ENCODE measurements at regions not wholly inside any gene's neighbourhood (a gene's known extent, or its start where the extent isn't known, plus 50 kb on each side); places are given as distances from the start of the nearest gene placed in this dataset.

DNA sequence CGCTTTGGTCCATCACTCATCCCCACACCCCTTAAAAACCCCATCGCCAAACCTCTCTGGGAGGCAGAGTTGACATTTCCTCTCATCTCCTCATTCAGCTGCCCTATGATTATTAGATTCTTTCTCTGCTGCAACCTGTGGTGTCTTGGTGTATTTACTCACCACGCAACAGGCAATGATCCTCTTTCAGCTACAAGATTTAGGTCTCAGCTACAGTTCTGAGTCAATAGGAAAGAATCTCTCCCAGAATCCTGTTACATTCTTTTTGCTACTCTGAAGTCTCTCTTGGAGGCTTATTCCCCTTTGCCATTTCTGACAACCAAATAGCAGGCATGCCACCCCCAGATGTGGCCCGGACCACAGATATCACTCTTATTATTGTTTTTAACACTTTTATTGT, 468.3 kb upstream of the GYPC start:
- Histone ChIP-seq H3K79me2 (ENCODE audit: insufficient read depth, low read length) (no peaks in the 10 kb centered on the region), H3K9ac (ENCODE audit: insufficient read depth, low read depth, low read length) (no peak overlapping the region), H3K4me1 (ENCODE audit: insufficient read depth, low read length) (no peaks in the 10 kb centered on the region), H3K4me2 (ENCODE audit: low read depth, low read length) (no peak overlapping the region), H3K9me3 (ENCODE audit: low read length) (peaks cover 9% of the 10 kb centered on the region; the same call in 1 of the 2 replicates), H3K27me3 (ENCODE audit: control insufficient read depth in 1 of 2, insufficient read depth in 2 of 2, low read length in 2 of 2) (no peaks in the 10 kb centered on the region), H3K27ac (ENCODE audit: extremely low read length, insufficient read depth, low read length) (no peak overlapping the region), H3K4me3 (replicated peaks in 1 of 3; ENCODE audit: insufficient read depth in 1 of 3, low read depth in 2 of 3, low read length in 3 of 3) (no peak overlapping the region), H4K20me1 (ENCODE audit: insufficient read depth, low read length) (no peaks in the 10 kb centered on the region), H3K36me3 (replicated peaks in 1 of 2; ENCODE audit: control insufficient read depth in 1 of 2, insufficient read depth in 2 of 2, low read length in 2 of 2) (no peaks in the 10 kb centered on the region), H2AFZ (ENCODE audit: low read length) (no peak overlapping the region)
- ATAC-seq (no peak), DNase-seq (ENCODE audit: low spot score) (no peak), FAIRE-seq (no peak)
- intact Hi-C loops (cut with micrococcal nuclease; ENCODE audit: unreplicated experiment) (no loop called here), in situ Hi-C loops (cut with HindIII; ENCODE audit: extremely low pct_ligation_motif_present, low pct_unique_long_range_greater_than_20kb) (no loop called here)
- no TSS peak for BruUV-seq (replicated peaks)
- POLR2A ChIA-PET: no interaction called here
- no peak for TF ChIP-seq JUND (CRISPR knock-in tag; IDR thresholded peaks at IDR 0.05)
- TF ChIP-seq MLLT10 (CRISPR knock-in tag; IDR thresholded peaks at IDR 0.05): no peak
- no peak for TF ChIP-seq HMGA1 (CRISPR knock-in tag; conservative IDR thresholded peaks at IDR 0.05)
- no peak for TF ChIP-seq CEBPG (CRISPR knock-in tag; IDR thresholded peaks at IDR 0.05)
- no peak for TF ChIP-seq FOXC1 (CRISPR knock-in tag; IDR thresholded peaks at IDR 0.05; ENCODE audit: borderline replicate concordance)
- TF ChIP-seq ZNF614 (CRISPR knock-in tag; IDR thresholded peaks at IDR 0.05; ENCODE audit: borderline replicate concordance): no peak
- no peak for TF ChIP-seq BHLHE40 (IDR thresholded peaks at IDR 0.05; ENCODE audit: low read length)
- TF ChIP-seq REPIN1 (CRISPR knock-in tag; IDR thresholded peaks at IDR 0.05; ENCODE audit: borderline replicate concordance, low read depth): no peak
- no peak for TF ChIP-seq HNRNPK (IDR thresholded peaks at IDR 0.05; ENCODE audit: low read depth, low read length, poor library complexity, severe bottlenecking)
- no peak for TF ChIP-seq WIZ (CRISPR knock-in tag; IDR thresholded peaks at IDR 0.05)
- no peak for TF ChIP-seq ZNF598 (CRISPR knock-in tag; IDR thresholded peaks at IDR 0.05; ENCODE audit: borderline replicate concordance)
- no peak for TF ChIP-seq ZNF589 (CRISPR knock-in tag; conservative IDR thresholded peaks at IDR 0.05)
- CTCF ChIA-PET (ENCODE audit: low intra/inter-chr PET ratio, low total read pairs): no interaction called here
- WGBS (ENCODE audit: low lambda C conversion rate): 20% methylated on average over 4 of the region's 4 CpGs

DNA sequence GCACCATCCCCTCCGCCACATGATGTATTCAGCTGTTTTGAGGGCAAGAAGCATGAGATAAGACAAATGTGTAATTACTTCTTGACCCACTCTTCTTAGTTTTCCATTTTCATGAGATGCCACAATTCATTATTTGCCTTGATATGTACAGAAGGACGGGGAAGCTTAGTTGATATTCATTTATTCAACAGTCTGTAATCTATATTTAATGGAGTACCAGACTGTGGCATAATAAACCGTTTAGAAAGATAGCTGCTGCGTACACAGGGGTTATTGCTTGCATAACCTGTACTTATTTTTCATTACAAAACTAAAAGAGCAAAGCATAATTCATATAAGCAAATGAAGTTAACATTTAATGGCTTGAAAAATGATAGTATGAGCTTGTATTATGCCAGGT, 466.4 kb upstream of the GYPC start:
- no peak overlapping the region for H2AFZ ChIP-seq (ENCODE audit: low read length)
- in situ Hi-C loops (cut with HindIII; ENCODE audit: extremely low pct_ligation_motif_present, low pct_unique_long_range_greater_than_20kb): no loop called here
- no peaks in the 10 kb centered on the region for H3K36me3 ChIP-seq (replicated peaks in 1 of 2; ENCODE audit: control insufficient read depth in 1 of 2, insufficient read depth in 2 of 2, low read length in 2 of 2)
- no peak overlapping the region for H3K4me2 ChIP-seq (ENCODE audit: low read depth, low read length)
- peaks cover 6% of the 10 kb centered on the region; the same call in 1 of the 2 replicates for H3K9me3 ChIP-seq (ENCODE audit: low read length)
- DNase-seq (ENCODE audit: low spot score) (no peak), FAIRE-seq (no peak), ATAC-seq (no peak)
- no peak overlapping the region for H3K4me3 ChIP-seq (replicated peaks in 1 of 3; ENCODE audit: insufficient read depth in 1 of 3, low read depth in 2 of 3, low read length in 3 of 3)
- 3% methylated on average over 4 of the region's 4 CpGs for WGBS (ENCODE audit: low lambda C conversion rate)
- H3K4me1 ChIP-seq (ENCODE audit: insufficient read depth, low read length): no peaks in the 10 kb centered on the region
- ChIA-PET CTCF (ENCODE audit: low intra/inter-chr PET ratio, low total read pairs) (no interaction called here), POLR2A (no interaction called here)
- H3K9ac ChIP-seq (ENCODE audit: insufficient read depth, low read depth, low read length): no peak overlapping the region
- intact Hi-C loops (cut with micrococcal nuclease; ENCODE audit: unreplicated experiment): no loop called here
- no peaks in the 10 kb centered on the region for H3K79me2 ChIP-seq (ENCODE audit: insufficient read depth, low read length)
- H4K20me1 ChIP-seq (ENCODE audit: insufficient read depth, low read length): no peaks in the 10 kb centered on the region
- H3K27me3 ChIP-seq (ENCODE audit: control insufficient read depth in 1 of 2, insufficient read depth in 2 of 2, low read length in 2 of 2): no peaks in the 10 kb centered on the region
- BruUV-seq (replicated peaks): no TSS peak
- H3K27ac ChIP-seq (ENCODE audit: extremely low read length, insufficient read depth, low read length): no peak overlapping the region
- no peak for TF ChIP-seq PCBP1 (IDR thresholded peaks at IDR 0.05; ENCODE audit: borderline replicate concordance, low read depth, low read length)
- no peak for TF ChIP-seq IKZF1 (IDR thresholded peaks at IDR 0.05)
- no peak for TF ChIP-seq SMAD1 (CRISPR knock-in tag; IDR thresholded peaks at IDR 0.05; ENCODE audit: borderline replicate concordance, low read depth)
- no peak for TF ChIP-seq CHD4 (IDR thresholded peaks at IDR 0.05; ENCODE audit: borderline replicate concordance, low read length)
- TF ChIP-seq, protein P1, sequence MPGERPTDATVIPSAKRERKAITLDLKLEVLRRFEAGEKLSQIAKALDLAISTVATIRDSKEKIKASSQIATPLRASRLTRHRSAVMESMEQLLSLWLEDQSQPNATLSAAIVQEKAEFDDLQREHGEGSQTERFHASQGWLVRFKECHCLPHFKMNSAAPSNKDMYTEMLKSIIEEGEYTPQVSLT (CRISPR knock-in tag; IDR thresholded peaks at IDR 0.05; ENCODE audit: borderline replicate concordance, low read depth): no peak
- TF ChIP-seq, protein P2, sequence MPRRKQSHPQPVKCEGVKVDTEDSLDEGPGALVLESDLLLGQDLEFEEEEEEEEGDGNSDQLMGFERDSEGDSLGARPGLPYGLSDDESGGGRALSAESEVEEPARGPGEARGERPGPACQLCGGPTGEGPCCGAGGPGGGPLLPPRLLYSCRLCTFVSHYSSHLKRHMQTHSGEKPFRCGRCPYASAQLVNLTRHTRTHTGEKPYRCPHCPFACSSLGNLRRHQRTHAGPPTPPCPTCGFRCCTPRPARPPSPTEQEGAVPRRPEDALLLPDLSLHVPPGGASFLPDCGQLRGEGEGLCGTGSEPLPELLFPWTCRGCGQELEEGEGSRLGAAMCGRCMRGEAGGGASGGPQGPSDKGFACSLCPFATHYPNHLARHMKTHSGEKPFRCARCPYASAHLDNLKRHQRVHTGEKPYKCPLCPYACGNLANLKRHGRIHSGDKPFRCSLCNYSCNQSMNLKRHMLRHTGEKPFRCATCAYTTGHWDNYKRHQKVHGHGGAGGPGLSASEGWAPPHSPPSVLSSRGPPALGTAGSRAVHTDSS (CRISPR knock-in tag; conservative IDR thresholded peaks at IDR 0.05): no peak
- TF ChIP-seq, protein P3, sequence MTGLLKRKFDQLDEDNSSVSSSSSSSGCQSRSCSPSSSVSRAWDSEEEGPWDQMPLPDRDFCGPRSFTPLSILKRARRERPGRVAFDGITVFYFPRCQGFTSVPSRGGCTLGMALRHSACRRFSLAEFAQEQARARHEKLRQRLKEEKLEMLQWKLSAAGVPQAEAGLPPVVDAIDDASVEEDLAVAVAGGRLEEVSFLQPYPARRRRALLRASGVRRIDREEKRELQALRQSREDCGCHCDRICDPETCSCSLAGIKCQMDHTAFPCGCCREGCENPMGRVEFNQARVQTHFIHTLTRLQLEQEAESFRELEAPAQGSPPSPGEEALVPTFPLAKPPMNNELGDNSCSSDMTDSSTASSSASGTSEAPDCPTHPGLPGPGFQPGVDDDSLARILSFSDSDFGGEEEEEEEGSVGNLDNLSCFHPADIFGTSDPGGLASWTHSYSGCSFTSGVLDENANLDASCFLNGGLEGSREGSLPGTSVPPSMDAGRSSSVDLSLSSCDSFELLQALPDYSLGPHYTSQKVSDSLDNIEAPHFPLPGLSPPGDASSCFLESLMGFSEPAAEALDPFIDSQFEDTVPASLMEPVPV (CRISPR knock-in tag; IDR thresholded peaks at IDR 0.05): no peak

Data from HepG2 (cell line).